ENCODE measurements at regions not wholly inside any gene's neighbourhood (a gene's known extent, or its start where the extent isn't known, plus 50 kb on each side); places are given as distances from the start of the nearest gene placed in this dataset.
A peak's percentile ranks its signal among the peaks of the same experiment; 100 is the strongest.

DNA sequence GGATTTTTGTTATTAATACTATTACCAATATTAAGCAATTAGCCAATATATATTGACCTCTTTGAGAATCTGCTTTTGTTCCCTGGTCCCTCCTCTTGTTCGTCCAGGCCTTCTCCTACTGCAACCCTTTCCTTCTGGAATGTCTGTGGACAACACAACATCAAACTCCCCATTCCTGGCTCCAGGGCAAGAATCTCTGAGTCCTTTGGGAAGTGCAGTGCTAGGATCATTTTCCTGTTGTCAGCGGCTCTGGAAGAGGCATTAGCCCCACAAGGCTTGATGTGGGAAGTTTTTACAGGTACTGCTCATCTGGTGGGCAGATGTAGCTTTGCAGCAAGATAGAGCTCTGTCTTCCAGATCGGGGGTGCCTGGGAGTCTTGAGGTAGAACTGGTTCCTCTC is 74.3 kb downstream of the RPUSD4 start:
- peak; percentile 69 for DNase-seq
- H3K4me1 ChIP-seq = peaks cover 0 to 88% (median 78%) of the 10 kb centered on the region in 4 donors
- intact Hi-C loops (cut with DNase I) = loop anchor here (2.0 to 5.0 kb wide), 2 partner anchors 74 to 110 kb away; partner anchors contain the start of gene CDON
- no peaks in the 10 kb centered on the region for H3K36me3 ChIP-seq
- 80 to 84% methylated on average over 3 of the region's 3 CpGs for WGBS, 2 donors
- TF ChIP-seq POLR2A (IDR thresholded peaks at IDR 0.05) (no peak), POLR2AphosphoS5 (IDR thresholded peaks at IDR 0.05) (no peak), EP300 (IDR thresholded peaks at IDR 0.05) (no peak)
- TF ChIP-seq, protein P1, sequence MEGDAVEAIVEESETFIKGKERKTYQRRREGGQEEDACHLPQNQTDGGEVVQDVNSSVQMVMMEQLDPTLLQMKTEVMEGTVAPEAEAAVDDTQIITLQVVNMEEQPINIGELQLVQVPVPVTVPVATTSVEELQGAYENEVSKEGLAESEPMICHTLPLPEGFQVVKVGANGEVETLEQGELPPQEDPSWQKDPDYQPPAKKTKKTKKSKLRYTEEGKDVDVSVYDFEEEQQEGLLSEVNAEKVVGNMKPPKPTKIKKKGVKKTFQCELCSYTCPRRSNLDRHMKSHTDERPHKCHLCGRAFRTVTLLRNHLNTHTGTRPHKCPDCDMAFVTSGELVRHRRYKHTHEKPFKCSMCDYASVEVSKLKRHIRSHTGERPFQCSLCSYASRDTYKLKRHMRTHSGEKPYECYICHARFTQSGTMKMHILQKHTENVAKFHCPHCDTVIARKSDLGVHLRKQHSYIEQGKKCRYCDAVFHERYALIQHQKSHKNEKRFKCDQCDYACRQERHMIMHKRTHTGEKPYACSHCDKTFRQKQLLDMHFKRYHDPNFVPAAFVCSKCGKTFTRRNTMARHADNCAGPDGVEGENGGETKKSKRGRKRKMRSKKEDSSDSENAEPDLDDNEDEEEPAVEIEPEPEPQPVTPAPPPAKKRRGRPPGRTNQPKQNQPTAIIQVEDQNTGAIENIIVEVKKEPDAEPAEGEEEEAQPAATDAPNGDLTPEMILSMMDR (IDR thresholded peaks at IDR 0.05) = no peak
- H3K27ac ChIP-seq = peak overlapping the region; percentile 48 to 91 (median 88)
- no peaks in the 10 kb centered on the region for H3K27me3 ChIP-seq
- no peaks in the 10 kb centered on the region for H3K9me3 ChIP-seq
- H3K4me3 ChIP-seq = no peak overlapping the region

DNA sequence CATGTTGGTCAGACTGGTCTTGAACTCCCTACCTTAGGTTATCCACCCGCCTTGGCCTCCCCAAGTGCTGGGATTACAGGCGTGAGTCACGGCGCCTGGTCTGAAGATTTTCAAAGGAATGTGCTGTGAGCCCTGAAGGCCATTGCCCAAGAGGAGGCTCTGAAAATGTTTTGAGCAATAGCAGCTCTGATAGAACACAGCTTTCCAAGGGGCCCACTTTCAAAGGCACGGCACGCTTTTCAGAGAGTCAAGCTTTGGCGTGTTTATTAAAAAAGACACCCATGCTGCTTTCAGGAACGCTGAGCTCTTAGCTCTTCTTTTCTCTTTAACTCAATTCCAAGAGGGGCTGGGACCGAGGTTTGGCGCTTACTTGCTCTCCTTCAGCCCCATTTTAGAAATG is 73.8 kb upstream of the CDON start:
- Histone ChIP-seq H3K4me3 (no peak overlapping the region), H3K27me3 (no peaks in the 10 kb centered on the region), H3K9me3 (no peaks in the 10 kb centered on the region), H3K27ac (peak overlapping the region; percentile 48 to 91 (median 88)), H3K36me3 (no peaks in the 10 kb centered on the region), H3K4me1 (peaks cover 0 to 88% (median 79%) of the 10 kb centered on the region in 4 donors)
- intact Hi-C loops (cut with DNase I) = loop anchor here (2.0 to 5.0 kb wide), 2 partner anchors 74 to 109 kb away; partner anchors contain the start of gene CDON
- peak; percentile 96 for DNase-seq
- TF ChIP-seq EP300 (IDR thresholded peaks at IDR 0.05) = peak in 1 of 4 donors; percentile 78
- TF ChIP-seq POLR2AphosphoS5 (IDR thresholded peaks at IDR 0.05) = peak; percentile 73 to 91 (median 88)
- TF ChIP-seq, protein P1 (IDR thresholded peaks at IDR 0.05) = no peak
- no peak for TF ChIP-seq POLR2A (IDR thresholded peaks at IDR 0.05)
- 78 to 90% methylated on average over 10 of the region's 10 CpGs for WGBS, 2 donors

DNA sequence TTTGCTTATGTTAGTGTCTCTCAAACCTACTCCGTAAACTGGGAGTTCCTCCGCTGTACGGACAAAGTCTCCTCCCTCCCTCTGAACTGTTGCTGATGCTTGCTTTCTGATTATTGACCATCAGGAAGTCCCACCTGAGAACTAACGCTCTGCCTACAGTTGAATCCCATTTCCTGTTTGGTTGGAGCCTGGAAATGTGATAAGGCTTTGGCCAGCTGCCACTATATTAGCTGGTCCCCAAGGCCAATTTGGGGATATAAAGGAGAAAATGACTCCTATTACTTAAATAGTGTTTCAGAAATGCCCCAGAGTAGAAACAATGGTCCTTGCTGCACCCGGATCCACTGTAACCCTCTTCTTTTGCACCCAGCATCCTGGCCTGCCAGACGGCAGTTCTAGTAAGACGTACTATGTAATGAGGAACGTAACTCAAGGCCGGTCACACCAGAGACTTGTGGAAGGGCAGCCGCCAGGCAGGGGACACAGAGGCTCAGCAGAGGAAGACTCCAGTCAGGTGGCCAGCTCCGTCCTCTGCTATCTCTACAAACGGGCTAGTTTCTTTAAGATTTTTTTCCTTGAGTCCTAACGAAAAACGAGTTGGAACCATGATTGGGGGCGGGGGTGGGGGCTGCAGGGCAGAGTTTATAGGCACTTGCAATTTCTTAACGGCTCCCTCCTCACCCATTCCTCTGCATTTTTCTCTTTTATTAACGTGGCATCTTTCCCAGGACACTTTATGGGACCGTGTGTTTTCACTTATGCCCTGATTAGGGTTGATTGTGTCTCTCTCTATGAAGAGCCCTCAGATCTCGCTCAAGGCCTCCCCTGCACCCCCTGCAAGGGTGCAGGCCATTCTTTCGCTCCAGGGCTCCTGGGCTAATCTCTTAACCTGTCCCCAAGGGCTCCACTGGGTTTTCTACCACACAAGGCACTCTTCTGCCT is 72.8 kb upstream of the CDON start:
- peak overlapping the region; percentile 48 to 91 (median 88) for H3K27ac ChIP-seq

DNA sequence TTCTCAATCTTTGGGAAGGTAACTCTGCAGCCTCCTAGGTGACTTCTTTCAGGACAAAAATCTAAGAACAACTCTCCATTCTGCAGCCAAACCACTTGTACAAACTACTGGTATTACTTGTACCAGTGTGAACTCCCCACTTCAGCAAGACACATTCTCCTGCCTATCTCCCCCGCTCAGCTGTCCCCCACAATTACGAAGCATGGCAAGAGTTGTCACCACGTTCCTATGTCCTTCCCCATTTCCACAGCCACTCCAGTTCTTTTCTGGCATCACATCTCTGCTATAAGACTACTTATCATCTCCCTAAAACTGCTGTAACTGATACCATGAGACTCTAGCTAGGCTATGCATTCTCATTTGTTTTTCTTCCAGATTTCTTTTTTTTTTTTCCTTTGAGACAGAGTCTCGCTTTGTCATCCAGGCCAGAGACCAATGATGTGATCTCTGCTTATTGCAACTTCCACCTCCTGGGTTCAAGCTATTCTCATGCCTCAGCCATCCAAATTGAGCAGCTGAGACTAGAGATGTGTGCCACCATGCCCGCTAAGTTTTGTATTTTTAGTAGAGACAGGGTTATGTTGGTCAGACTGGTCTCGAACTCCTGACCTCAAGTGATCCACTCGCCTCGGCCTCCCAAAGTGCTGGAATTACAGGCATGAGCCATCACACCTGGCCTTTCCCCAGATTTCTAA is 71.9 kb upstream of the CDON start:
- no peaks in the 10 kb centered on the region for H3K27me3 ChIP-seq
- TF ChIP-seq POLR2AphosphoS5 (IDR thresholded peaks at IDR 0.05) = no peak
- TF ChIP-seq, protein P1 (IDR thresholded peaks at IDR 0.05) = no peak
- intact Hi-C loops (cut with DNase I) = loop anchor here (2.0 to 5.0 kb wide), 2 partner anchors 20 to 107 kb away; no protein-coding TSS in a partner anchor
- H3K27ac ChIP-seq = peak overlapping the region in 3 of 4 donors; percentile 87 to 91 (median 89)
- H3K4me3 ChIP-seq = no peak overlapping the region
- peak; percentile 19 for DNase-seq
- H3K36me3 ChIP-seq = no peaks in the 10 kb centered on the region
- H3K4me1 ChIP-seq = peaks cover 0 to 88% (median 79%) of the 10 kb centered on the region in 4 donors
- WGBS, 2 donors = 74 to 79% methylated on average over 8 of the region's 8 CpGs
- no peaks in the 10 kb centered on the region for H3K9me3 ChIP-seq

More for the DNA sequence above, 72.8 kb upstream of the CDON start:
- DNase-seq = peak; percentile 70
- Histone ChIP-seq H3K36me3 (no peaks in the 10 kb centered on the region), H3K9me3 (no peaks in the 10 kb centered on the region), H3K27me3 (no peaks in the 10 kb centered on the region), H3K4me3 (no peak overlapping the region), H3K4me1 (peaks cover 0 to 88% (median 79%) of the 10 kb centered on the region in 4 donors)
- 18 to 60% methylated on average over 20 of the region's 20 CpGs for WGBS, 2 donors
- intact Hi-C loops (cut with DNase I) = loop anchor here (2.0 to 5.0 kb wide), 3 partner anchors 21 to 108 kb away; partner anchors contain the start of gene CDON
- TF ChIP-seq POLR2AphosphoS5 (IDR thresholded peaks at IDR 0.05) (no peak), POLR2A (IDR thresholded peaks at IDR 0.05) (no peak), EP300 (IDR thresholded peaks at IDR 0.05) (no peak)
- TF ChIP-seq, protein P1 (IDR thresholded peaks at IDR 0.05) = no peak
